Middle frontal gyrus (tissue), 1 donor: ENCODE measurements at regions not wholly inside any gene's neighbourhood (a gene's known extent, or its start where the extent isn't known, plus 50 kb on each side); places are given as distances from the start of the nearest gene placed in this dataset.

Experiments
- DNase-seq: peaks from one replicate; pipeline ENCODE4 v3.0.0-alpha.2; 2015; ENCODE audit warnings: low spot score; ENCODE audit errors: extremely low spot score

DNA sequence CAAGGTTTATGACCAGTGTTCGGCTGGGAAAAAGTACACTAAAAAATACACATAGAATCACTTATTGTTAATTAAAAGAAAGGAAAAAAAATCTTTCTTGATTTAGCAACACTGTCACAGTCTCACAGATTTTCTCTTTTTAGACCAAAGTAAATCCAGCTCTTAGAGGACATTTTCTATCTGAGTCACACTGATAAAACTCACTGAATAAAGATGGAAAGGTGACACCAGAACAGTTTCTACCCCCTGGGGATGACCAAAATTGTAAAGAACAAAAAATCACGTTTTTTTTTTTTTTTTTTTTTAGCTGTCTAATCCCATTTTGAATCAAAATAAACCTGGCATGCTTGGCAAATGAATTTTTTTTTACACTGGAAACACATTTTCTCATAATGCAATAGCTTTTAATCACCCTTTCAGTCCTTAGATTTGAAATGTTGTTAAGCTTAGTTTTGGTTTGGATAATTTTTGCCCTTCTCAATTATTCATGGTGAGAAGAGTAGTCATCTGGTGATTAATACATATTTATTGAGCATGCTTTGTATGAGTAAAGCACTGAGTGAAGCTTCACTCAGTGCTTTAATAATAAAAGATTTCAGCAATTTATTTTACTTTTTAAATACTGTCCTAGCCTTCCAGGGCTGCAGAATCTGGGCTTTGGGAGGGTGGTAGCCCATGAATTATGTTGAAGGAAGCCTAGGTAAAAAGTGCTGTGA lies 886.3 kb downstream of the SLC4A3 start:
- no peak for DNase-seq

DNA sequence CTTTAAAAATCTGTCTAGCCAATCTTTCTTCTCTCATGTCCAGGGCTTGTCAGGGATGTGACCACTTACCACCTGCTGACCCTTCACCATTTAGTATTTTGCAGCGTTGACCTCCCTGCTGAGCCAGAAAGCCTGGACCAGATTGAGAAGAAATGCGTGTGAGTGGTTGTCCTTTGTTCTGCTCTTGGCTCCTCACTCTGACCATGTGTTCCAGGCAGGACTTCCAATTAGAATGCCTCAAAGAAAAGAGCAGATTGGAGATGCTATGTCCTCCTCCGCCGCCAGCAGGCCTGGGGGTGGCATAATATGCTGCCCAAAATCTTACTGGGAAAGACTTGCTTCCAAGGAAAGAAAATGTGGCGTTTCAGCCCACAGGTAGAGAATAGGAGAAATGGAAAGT lies 894.1 kb downstream of the SLC4A3 start:
- DNase-seq: no peak

DNA sequence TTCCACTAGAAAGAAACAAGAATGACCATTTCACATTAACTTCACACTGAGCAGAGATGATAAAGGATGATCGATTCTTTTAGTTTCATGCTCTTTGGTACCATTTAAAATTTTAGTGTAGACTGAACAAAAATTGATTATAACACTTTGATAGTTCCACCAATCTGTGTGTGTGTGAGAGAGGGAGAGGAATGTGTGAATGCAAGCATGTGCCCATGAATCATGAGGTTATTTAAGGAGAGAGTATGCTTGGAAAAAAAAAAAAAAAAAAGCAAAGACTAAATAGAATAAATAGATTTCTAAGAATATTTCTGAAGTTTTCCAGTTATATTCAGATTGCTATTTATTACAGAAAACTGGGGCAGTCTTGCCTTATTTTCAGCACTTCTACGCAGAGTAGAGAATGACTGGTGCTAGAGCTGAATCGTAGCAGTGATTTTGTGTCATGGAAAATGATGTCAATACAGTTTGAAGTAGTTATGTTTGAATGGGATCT lies 900.8 kb downstream of the SLC4A3 start:
- DNase-seq: no peak

DNA sequence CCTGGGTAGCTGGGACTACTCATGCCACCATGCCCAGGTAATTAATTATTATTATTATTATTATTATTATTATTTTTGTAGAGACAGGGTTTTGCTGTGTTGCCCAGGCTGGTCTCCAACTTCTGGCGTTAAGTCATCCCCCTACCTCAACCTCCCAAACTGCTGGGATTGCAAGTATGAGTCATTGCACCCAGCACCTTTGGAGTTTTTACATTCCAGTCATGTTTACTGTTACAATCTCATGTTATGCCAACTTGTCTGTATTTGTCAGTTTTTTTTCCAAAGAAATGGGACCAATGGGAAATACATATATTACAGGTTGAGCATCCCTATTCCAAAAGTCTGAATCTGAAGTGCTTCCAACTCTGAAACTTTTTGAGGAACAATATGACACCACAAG lies 903.8 kb downstream of the SLC4A3 start:
- DNase-seq: no peak

DNA sequence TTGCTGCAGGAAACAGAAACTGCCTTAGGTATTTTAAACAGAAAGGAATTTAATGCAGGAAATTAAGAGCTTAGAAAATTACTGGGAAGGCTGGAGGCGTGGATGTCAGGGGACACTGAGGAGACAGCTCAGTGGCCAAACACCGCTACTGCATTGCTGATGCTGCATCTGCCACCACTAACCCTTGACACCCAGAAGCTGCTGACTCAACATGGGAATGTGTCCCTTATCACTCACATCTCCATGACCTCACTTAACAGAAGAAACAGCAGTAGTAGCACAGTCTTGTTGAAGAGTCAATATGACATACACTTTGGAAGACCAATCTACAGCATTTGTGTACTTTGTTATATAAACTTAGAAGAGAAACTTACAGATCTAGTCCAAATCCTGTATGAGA lies 906.1 kb downstream of the SLC4A3 start:
- no peak for DNase-seq

DNA sequence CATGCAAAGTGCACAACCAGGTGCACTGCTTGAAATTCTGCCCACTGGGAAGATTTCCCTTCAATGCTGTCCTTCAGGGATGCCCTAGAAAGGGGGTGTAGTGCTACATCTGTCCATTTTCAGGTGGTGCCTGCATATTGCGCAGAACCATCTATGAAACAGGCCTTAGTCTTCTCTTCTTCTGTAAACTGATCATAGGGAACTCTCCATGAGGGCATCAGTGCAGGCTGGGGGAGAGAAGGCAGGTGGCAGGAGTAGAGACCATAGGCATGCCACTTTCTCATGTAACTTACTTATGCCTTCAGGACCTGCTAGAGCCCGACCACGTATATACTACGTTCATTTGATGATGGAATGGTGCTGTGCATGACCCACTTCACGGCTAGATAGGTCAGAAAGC lies 912.1 kb downstream of the SLC4A3 start:
- DNase-seq: no peak

DNA sequence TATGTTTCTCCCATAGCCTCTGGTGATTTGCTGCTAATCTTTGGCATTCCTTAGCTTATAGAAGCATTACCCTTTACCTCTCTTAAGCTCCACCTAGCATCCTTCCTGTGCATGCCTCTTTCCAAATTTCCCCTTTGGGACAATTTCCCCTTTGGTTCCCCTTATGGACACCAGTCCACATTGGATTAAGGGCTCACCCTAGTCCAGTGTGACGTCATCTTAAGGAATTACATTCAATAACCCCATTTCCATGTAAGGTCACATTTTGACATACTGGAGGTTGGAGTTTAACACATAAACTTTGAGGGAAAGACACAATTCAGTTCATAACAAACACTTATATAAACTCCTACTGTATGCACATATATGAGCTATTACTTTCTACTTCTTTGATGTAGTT lies 916.6 kb downstream of the SLC4A3 start:
- no peak for DNase-seq

DNA sequence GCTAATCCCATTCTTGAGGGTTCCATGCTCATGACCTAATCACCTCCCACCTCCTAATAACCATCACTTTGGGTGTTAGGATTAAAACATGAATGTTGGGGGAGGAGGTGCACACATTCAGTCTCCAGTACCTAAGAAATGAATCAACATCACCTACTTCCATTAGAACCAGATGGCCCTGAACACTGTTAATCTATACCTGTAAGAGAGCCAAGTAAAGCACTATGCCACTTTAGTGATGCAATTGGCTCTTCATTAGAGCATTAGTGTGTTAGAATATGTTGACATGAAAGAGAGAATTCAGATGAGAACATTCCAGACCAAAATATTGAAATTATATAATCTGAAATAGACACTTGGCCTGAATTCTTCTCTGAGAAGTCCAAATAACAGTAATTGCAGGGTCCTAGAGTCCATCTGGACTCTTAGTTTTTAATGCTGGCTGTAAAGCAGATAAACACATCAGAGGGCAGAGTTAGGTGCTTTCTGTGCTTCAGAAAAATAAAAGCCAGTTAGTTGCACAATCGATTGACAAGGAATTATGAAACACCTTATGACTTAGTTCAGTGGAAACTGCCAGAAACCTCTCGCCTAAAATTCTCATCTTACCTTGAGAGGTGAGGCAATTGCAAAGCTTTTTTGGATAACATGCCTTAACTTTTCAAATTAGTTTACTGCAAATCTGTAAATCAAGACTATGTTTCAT lies 923.7 kb downstream of the SLC4A3 start:
- no peak for DNase-seq

DNA sequence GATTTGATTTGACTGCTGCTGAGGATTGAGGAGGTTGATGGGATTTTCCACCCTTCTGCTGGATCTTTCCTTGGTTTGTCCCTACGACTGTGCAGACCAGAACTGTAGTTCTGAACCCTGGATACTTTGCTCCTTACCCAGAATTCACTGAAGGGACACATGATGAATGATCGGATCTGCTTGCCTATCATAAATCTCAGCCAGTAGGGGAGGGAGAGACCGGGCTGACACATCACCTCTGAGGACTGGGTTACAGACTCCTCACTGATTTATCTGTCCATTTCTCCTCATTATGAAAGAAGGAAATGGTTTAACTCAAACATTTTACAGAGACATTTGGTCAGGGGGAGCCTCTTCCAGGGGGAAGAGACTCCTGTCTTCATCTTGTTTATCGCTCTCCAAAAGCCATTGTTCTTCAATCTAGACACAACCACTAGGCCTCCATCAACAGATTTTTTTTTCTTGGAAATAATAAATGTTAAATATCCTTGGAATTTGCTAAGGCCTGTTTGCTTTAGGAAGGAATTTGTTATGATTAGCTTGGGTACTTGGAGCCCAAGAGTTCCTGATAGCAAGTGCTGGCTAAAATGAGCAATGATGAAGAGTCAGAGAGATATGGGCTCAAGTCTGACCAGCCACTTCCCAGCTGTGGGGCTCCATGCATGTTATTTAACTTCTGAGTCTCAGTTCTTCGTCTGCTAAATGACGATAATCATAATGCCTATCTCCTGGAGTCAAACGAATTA lies 925.5 kb downstream of the SLC4A3 start:
- DNase-seq: no peak

DNA sequence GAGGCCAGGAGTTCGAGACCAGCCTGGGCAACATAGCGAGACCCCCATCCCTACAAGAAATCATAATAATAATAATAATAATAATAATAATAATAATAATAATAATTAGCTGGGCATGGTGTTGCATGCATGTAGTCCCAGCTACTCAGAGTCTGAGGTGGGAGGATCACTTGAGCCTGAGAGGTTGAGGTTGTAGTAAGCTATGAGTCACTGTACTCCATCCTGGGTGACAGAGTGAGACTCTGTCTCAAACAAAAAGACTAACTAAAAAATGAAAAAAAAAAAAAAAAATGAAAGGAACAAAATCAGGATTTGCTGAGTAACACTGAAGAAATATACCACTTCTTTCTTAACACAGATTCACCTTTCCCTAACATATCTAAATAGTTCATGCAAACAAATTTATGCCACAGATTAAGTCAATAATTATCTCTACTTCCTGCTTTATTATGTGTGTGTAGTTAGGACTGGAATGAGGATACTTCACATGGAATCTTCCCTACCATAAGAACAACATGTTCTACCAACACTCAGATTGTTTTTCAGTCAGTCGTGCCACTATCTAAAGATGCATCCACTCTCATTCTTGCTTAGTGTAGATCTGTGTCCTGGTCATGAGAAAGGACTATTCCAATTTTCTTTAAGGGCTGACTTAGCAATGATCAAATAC lies 928.7 kb downstream of the SLC4A3 start:
- no peak for DNase-seq

DNA sequence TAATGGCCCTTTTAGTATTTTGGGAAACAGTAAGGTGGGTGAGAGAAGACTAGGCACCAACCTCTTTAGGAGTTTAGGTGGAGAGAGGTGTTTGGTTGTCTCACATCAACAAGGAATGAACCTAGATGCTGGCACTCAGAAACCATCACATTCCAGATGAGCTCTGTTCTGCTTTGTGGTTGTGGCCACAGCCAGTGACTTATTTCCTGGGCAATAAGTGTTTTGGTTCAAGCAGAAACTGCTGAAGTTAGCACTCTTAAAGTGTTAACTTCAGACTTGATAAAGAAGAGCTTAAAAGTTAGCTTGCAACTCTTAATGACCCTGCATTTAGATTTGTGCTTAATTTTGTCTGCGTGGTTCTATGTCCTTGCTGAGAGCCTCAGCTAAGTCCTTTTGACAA lies 929.2 kb downstream of the SLC4A3 start:
- DNase-seq: no peak

DNA sequence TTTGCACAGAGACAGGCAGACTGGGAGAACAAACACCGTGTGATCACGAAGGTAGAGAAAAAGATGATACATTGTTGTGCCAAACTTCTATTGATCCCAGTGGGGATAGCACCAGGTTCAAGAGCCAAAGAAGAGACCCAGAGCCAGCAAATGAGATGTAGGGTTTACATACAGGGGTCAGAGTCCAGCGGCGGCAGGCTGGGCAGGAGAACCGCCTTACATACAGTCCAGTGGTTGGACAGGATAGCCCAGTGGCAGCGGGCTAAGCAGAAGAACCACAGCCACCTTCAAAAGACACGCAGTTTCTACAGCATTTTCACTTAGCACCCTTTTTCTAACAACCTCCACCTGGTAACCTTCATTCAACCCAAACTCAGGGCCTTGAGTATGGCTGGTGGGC lies 932.8 kb downstream of the SLC4A3 start:
- DNase-seq: no peak

DNA sequence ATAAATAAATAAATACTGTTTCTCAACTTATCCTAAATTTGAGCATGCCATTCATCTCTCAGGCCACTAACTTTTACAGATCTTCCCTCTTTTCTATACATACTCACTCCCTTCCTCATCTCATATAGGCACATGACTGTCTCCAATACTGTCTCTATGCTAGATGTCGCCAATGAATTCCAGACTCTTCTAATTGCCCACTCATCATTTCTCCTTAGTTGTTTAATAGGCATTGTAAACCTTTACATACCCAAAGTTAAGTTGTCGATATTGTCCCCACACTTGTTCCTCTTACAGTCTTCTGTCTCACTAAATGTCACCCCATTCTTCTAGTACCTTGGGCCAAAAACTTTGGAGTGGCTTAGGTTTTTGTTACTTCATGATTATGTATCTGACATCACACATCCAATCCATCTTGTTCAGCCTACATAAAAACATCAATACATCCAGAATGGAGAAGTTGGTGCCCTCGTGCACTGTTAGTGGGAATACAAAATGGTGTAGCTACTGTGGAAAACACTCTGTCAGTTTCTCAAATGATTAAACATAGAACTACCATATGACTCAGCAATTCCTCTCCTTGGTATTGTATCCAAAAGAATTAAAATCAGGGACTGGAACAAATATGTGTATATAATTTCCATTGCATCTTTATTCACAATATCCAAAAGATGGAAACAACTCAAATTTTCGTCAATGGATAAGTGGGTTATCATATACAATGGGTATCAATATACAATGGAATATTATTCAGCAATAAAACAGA lies 935.1 kb downstream of the SLC4A3 start:
- DNase-seq: no peak

DNA sequence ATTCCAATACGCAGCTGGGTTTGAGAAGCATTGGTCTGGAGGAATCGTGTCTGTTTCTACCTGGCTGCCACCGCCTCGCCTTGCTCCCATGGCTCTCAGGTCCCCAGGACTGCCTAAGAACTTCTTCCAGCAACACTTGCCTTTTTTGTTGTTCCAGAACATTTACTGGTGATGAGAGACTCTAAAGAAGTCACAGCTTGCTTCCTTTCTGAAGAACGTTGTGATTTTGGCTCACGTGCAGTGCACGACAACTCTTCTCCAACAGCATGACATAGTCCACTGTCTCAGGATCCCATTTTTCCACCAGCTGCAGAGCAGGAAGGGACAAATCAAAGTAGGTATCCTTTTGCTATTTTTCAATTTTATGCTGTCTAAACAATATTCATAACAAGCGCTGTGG lies 940.9 kb downstream of the SLC4A3 start:
- no peak for DNase-seq

DNA sequence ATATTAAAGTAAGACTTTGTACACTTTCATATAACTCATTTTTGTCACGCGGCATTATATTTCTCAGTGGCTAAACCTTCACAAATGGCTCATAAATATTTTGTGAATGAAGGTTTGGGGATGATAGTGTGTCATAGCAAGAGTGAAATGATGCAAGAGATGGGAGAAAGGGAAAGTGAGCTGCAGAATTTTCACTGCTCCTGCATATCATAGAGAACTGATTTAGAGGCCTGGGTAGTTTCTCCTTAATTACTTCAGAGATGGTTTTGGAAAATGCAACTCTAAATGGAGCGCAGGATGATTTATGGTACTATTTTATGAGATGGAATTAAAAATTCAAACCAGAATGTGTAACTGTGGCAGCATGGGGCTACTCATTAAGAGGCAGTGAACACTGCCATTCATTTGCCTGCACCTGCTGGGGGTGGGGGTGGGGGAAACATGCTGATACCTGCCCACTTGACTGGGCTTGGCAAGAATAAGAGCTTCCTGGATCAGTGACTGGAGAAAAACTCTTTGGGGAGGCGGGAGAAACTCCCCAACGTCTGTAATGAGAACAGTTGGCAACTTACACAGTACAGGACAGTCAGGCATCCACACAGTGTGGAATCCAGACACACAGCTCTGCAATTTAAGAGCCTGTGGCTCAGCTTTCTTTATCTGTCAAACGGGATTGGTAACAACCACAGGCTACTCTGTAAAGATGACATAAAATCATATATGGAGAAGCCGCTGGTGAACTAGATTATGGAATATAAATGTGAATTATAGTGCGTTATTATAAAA lies 941.9 kb downstream of the SLC4A3 start:
- no peak for DNase-seq

DNA sequence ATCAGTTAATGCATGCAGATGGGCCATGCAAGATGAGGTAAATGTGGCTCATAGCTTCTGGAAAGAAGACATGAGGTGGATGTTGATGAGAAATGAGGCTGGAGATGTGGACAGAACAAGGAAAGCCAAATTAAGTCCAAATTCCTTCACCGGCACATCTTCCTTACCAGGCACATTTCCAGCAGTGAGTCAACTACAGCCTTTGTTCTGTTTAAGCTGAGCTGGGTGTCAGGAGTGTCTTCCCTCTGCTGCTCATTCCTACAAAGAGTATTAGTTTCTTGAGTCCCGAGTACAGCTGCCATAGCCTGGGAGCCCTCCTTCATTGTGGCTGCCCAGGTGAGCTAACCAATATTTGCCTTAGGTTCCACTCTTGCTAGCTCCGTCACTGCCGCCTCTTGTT lies 945.0 kb downstream of the SLC4A3 start:
- no peak for DNase-seq

DNA sequence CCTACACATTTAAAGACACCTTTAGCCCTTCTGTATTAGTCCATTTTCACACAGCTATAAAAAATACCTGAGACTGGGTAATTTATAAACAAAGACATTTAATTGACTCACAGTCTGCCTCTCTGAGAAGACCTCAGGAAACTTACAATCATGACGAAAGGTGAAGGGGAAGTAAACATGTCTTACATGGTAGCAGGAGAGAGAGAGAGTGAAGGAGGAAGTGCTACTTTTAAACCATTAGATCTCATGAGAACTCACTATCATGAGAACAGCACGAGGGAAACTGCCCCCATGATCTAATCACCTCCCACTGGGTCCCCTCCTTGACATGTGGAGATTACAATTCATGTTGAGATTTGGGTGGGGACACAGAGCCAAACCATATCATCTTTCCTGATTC lies 946.6 kb downstream of the SLC4A3 start:
- no peak for DNase-seq

DNA sequence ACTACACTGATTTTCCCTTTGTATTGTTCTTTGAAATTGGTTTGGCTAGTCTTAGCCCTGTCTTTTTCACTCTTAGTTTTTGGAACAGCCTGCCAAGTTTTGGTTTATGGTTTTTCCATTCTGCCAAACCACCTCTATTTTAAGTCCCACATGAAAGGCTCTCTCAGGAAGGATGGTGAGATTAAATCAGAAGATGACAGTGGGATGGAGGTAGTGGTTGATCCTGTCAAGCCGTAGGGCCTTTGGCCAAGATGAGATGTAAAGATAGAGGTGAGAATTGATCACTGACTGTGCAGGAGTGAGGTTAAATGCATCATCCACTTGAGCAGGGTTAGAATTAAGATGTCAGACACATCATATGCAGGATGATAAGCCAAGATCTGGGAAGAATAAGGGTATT lies 948.5 kb downstream of the SLC4A3 start:
- no peak for DNase-seq

DNA sequence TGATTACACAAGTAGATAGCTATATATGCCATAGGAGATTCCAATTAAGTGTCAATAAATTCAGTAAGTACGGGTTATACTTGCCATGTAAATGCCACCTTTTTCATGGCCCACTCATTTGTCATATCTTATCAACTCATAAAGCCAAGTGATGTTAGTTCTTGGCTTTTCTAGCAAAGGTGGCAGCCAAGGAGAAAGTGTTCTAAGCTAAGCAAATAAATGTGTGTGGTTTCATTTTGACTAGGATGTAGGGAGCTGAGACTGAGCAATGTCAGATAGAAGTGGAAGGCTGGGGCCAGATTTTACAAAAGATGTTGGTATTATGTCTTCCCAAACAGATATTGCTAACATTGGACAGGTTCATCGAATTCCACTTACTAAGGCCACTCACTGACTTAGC lies 952.0 kb downstream of the SLC4A3 start:
- DNase-seq: no peak

DNA sequence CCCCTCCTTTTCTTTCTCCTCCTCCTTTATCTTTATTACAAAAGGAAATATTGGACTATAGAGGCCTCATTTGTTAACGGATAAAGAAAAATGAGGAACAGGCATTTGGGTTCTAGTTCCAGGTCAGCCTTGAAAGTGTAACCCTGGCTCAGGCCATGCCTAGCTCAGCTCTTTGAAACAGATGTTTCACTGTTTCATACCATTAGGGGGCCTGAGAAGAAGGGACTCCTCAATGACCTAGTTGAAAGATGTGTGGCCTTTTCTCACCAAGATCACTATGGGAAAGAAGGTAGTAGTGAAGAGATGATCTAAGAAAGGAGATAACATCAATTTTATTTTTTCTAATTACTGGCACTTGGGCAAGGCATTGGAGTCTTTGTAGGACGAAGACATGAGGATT lies 952.7 kb downstream of the SLC4A3 start:
- no peak for DNase-seq
